NCI-H1930 (cell line): ENCODE measurements at regions not wholly inside any gene's neighbourhood (a gene's known extent, or its start where the extent isn't known, plus 50 kb on each side); places are given as distances from the start of the nearest gene placed in this dataset.

Experiments
- DNase-seq, 2 experiments: peaks; one replicate each; lab custom pipeline; 2025; lab: John Stamatoyannopoulos, UW

DNA sequence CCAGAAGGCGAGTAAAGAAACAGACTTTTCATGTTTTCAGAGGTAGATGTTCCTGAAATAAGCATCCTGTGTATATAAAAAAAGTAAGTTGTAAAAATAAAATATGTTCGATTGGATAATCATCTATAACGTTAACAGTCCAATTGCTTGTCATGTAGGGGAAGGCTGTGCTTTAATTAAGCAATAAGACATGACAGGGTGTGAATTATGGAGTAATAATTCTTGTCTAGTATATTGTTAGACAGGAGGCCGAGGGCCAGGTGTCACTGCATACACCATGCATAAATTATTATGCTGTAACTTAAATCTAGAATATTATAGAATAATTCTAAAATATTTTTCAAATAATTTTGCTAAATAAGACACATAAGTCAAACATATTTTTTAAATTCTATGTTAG, 494.6 kb upstream of the TENM3 start:
- DNase-seq: no peak

DNA sequence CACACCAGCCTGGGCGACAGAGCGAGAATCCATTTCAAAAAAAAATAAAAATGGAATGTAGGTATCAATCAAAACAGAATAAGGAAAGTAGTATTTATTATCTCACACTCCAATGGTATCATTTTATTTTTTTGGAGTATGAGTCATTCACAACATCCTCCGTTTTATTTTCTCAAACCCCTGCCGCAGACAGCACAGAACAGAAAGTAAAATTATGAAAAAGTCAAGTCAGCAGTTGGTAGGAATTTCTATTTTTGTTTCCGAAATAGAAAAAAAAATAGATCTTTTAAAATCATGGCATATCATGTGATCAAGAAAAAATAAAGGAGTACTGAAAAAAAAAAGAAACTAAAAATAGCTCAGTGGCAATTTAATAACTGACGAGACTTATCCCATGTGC, 490.7 kb upstream of the TENM3 start:
- DNase-seq: no peak

DNA sequence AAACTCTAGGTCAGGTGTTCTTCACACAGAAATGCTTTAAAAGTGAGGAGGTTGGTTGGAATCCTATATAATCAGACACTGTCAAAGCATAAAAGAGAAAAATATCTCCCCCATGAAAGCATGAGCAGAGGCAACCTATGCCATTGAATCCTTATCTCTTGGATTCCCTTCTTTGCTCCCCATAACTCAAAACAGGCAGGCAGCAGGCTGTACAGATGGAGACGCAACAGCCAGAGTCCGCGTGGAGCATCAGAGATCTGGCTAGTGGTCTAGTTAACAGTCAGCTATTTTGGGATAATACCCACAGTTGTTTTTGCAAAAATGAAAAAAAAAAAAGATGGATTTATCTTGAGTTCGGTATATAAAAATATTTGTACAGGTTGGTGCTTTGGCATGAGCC, 490.0 kb upstream of the TENM3 start:
- no peak for DNase-seq

DNA sequence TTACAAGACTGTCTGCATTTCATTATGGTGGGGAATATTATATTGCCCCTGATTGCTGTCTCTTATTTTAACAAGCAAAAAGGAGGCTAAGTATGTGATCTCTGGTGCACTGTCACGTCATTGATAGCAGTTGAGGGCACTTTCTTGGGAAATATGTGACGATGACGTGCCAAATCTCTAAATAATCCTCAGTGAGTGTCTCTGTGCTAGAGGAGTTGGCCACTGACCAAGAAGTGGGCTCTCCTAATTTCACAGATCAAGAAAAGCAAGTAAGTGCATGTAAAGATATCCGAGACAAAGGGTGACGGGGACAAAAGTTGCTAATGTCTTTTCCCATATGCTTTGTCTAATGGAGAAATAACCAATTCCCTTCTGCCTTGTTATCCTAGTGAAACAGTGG, 487.4 kb upstream of the TENM3 start:
- DNase-seq: no peak

DNA sequence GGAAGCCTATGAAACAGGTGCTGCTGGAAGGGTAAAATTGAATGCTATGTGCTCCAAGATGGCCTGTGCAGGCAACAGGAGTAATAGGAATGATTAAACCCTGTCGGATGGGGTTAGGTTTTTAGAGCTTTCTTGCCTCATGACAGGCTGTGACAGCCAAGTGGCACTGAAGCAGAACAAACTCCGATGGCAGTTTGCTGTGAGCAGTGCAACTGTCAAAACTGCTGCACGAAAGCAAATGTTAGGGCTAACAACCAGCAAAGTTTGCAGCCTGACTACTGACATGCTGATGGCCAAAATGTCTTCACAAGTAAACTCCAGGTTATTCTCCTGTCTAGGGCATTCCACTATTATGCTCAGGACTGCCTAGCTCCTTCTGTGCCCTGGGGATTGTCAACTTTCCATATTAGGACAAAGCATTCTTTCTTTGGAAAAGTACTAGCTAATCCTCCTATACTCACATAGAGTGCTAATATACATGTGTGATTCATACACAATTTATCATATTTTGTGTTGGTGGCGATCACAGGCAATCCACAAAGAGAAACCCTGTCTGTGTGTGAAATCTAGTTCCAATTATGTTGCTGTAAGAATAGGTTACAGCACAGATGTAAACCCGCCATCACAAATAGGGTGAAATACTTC, 486.6 kb upstream of the TENM3 start:
- no peak for DNase-seq

DNA sequence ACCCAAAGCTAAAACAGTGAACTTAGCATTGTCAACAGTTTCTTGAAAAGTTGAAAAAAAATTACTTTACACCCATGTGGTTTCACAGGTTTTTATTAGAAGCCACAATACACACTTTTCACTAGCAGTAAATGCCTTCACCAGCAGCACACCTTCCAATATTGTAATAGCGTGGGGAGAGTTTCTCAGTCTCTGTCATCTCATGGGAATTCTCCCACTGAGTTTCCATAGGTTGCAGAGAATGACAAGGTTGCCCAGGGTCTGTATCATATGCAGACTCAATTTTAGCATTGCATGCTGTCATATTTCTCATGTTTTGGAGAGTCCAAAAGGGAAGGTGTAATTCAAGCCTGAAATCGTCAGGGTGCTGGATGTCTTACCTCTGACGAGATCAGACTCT, 486.1 kb upstream of the TENM3 start:
- DNase-seq: no peak

DNA sequence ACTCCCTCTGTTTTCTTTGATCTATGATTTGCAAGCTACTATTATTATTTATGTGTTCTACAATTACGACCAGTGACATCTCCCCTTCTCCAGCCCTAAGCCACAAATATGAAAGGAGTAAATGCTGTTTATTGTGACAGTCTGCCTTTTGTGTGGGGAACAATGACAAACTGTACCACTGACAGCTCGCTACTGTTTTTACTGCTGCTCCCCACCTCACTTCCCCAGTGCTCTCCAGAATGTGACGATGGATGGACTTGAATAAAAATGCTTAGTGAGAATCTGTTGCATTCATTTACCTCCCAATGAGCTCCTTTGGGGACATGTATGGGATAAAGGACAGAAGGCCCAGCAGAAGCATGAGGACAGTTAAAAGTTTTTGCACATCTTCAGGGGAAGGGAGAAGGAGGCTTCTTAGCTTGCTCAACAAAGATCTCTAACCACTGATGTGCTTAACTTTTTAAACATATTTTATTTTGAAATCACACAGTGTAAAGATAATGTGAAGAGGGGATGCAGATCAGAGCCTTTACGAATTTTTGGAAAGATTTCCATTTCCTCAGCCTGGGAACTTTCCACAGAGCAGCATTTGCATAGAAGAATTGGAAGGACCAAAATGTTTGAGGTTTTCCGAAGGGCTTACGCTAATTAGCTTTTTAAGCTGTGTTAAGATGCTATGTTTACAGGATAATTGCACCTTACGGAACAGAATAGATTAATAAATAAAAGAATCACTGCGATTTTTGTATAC, 485.1 kb upstream of the TENM3 start:
- DNase-seq: no peak

DNA sequence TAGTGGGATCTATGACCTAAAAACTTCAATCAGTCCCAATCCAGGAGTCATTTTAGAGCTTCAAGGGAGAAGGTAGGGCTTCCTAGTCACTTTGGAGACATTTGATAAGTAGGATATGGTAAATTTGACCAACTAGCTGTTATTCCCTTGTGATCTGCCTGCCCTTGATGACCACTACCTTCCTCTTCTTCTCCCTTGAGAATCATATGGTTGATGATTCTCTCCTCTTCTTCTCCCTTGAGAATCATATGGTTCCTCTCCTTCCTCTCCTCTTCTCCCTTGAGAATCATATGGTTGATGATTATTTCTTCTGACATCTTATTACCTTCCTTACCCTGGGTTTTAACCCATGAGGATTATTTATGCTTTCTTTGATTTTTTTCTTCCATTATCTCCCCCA, 482.6 kb upstream of the TENM3 start:
- no peak for DNase-seq

DNA sequence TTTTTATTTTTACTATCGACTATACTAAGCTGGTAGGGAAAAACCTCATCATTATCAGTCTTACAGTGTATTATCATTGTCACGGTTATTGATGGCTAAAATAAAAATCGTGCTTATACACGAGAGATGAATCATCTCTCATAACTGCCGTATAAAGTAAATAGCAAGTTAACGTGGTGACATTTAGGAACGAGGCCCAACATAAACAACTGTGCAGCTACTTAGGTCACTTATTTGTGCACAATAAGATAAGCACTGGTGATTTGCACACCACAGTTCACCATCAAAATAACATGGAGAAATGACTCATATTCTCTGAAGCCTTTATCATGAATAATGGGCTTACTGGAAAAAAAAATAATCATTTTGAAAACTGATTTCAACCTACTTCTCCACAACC, 482.0 kb upstream of the TENM3 start:
- no peak for DNase-seq

DNA sequence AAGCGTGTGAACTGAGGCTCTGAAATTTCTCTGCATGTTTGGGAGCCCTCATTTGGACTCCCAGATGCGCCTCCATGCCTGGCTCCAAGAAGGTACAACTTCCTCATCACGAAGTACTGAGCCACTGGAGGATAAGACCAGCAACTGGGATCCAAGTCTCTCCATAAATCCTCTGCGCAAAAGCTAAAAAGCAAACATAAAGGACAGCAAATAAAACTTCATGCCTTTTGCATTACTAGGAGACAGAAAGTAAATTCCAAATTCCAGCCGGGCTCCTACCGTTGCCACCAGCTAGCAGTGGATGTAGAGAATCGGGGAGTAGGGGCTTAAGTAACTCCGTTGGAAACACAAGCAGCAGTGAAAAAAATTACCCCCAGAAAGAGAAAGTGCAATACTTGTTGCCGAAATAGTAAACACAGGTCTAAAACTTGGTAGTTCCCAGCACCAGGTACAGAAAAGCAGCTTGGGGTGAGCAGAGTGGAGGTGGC, 477.1 kb upstream of the TENM3 start:
- DNase-seq: no peak

DNA sequence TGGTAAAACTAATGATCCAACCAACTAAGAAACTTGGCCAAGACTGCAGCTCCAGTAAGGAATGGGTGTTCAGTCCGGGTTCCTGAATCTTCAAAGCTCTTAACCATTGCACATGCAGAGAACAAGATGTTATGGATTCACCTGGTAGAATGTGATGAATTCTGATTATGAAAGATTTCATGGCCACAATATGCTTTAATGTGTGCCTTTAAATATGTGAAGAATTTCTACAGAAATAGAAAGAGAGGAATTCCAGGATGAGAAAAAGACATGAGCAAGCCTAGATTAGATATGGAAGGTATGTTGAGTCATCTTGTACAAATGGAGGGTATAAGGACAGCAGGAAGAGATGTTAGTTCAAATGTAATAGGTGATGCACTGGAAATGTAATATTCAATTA, 472.2 kb upstream of the TENM3 start:
- DNase-seq: no peak

DNA sequence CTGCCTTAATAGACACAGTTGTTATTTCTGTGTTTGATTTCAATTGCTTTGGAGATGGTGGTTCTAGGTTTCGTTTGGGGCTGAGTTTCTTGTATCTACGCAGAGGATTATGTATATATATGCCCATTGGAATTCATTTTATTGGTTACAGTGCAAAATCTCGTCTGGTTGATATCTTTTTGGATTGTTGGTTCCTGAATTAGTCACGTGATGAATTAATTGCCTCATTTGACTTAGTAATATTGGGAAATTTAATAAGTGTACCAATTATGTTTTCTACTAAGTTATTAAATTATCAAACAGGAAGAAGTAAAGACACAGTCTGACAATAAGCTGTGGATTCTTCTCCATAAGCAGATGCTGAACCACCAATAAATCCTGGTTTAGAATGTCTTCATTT, 467.9 kb upstream of the TENM3 start:
- no peak for DNase-seq

DNA sequence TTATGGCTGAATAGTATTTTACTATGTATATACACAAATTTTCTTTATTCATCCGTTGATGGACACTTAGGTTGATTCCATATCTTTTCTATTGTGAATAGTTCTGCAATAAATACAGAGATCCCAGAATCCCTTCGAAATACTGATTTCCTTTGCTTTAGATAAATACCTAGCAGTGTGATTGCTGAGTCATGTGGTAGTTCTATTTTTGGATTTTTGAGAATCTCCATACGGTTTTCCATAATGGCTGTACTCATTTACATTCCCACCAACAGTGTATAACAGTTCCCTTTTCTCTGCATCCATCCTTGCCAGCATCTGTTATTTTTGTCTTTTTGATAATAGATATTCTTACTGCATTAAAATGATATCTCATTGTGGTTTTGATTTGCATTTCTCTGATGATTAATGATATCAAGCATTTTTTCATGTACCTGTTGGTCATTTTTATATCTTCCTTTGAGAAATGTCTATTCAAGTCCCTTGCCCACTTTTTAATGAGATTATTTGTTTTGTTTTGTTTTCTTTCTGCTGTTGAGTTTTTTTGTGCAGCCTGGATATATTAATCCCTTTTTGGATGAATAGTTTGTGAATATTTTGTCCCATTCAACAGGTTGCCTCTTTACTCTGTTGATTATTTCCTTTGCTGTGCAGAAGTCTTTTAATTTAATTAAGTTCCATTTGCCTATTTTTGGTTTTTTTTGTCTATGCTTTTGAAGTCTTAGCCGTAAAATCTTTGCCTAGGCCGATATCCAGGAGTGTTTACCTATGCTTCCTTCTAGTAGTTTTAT, 466.7 kb upstream of the TENM3 start:
- DNase-seq: no peak

DNA sequence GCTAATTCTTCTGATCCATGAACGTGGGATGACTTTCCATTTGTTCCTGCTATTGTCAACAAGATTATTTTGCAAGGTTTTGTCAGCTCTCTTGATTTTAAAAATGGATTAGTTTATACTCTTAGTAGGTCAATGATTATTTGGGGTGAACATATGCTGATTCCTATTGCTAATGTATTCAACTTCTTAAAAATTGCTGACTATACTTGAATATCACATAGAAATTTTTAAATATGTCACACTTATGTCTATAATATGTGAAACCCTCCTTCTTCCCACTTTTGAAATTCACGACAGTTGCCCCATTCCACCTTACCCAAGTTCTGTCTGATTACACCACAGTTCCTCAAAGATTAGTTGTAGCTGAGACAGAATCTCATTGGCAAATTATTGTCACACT, 465.7 kb upstream of the TENM3 start:
- DNase-seq: no peak

DNA sequence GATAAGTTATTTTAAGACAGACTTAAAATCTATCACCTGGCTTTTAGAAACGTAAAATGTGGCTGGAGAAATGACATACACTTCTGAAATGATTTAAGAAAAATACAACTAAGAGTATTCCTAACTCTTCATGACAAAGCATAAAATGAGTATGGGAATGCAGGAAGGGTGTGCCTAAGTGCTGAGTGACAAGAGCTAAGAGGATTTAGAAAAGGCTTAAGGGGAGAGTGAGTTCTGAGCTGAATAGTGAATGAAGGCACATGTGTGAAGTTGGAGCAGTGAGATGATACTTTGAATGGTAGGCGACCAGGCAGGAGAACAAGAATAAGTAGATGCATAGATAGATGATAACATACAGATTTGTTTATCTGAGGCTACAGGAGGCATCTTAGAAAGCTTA, 458.3 kb upstream of the TENM3 start:
- no peak for DNase-seq

DNA sequence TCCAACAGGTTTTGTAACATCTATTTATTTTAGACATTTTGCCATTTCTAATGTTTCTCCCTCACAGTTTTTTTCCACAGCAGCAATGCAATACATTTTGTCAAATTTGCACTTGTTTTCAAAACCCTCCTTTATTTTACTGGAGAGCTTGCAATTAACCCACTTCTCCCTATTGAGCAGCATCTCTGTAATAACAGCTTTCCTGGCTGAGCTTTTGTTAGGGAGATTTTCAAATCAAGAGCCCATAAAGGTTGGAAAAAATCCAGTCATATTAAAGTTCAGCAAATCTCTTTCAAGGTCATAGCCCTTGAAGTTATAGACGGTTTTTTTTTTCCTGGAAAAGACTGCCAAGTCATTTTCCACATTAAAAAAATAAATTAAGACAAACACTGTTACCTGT, 450.6 kb upstream of the TENM3 start:
- DNase-seq: no peak

DNA sequence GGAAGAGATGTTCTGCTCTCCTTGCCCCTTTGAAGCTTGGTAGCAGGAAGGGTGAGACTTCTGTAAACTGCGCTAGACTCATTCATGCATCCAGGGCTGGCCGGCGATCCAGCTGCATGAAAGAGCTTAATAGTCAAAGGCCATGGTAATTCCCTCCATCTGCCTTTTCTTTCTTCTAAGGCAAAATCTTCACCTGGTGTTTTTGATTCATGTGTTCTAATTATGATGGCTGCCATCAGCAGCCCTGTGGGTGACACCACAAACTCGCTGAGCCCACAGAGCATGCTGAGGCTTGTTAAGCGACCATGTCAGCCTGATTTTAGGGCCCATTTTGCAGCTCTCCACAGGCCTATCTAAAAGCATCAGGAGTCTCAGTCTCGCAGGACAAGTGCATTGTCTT, 450.1 kb upstream of the TENM3 start:
- peak; percentile 69 to 72 for DNase-seq

DNA sequence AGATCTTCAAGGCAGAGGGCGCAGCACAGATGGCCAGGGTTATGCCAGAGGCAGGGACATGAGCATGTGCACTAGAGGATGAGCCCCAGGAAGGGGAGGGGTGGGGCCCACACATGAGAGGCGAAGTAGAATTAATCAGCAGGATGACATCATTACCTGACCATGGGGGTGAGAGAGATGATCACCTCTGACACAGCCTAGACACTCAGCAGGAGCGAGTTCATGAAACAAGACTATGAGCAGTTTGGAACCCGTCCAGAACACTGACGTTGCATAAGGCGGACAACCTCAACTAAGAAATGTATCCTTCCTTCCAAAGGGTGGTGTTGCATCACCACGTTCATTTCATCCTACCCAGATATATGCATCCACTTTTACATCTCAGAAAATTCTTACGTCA, 446.7 kb upstream of the TENM3 start:
- no peak for DNase-seq

DNA sequence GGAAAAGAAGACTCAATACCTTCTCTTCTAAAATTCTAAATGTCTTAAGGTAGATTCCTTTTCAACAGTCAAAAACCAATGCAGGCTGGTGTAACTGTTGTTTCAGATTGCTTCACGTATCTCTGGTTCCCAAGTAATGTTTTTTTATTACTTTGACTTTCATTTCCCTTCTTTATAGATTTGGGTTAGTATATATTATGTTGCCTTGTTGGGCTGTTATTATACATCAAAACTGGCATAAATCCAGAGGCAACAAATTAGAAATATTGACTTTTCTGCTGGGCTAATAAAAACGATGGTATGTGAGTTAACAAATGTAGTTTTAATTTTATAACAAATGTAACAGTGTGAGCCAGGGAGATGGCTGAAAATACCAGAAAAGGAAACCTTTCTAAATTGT, 444.7 kb upstream of the TENM3 start:
- no peak for DNase-seq

DNA sequence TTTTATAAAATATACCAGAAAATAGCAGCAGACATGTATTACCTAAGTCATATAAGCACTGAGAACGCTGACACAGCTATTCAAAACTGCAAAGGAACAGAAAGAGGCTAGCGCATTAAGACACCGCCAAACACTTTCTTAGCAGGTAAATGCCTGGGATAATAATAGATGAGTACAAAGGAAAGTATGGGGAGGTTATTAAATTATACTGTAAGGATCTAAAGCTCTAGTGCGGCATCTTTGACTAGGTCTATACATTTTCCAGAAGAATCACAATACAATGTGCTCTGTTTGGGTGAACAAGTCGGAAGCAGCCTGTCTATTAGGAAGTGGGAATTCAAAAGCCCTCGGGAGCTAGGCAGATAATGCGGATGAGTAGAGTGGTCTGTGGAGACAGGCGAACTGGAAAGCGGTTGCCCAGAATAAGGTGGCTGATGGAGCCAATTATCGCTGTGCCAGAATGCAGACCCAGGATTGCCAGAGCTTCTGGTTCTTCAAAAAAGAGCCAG, 443.6 kb upstream of the TENM3 start:
- no peak for DNase-seq

DNA sequence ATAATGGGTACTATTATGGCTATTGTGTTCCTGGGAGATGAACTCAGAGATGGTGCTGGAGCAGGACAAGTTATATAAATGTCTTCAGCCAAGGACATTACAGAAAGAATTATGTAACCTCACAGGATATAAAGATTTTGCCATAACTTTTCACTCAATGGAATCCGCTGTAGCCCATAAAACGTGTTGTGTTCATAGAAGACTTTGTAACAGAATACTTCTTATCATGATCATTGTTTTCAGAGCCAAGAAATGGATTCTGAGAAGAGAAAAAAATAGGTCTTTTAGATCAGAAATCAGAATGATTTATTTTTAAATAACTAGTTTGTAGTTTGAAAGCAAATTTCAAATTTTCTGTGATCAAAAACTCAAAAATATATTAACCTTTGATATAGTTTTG, 441.0 kb upstream of the TENM3 start:
- DNase-seq: no peak

DNA sequence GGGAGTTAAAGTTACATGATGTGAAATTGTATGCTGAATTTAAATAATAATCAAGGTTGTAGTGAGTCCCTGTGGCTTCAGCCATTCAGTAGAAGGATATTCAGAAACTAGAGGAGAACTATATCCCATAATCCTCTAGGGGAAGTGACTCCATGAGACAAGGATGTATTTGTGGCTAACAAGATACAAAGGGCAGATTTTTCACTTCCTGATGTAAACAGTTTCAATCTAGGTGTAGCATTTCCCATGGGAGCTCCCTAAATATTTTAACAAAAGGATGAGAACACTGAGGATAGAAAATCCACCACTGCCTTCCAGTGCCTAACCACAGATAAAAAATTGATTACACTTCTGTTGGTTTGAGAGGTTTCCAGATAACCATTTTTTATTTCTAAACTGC, 435.4 kb upstream of the TENM3 start:
- DNase-seq: no peak

DNA sequence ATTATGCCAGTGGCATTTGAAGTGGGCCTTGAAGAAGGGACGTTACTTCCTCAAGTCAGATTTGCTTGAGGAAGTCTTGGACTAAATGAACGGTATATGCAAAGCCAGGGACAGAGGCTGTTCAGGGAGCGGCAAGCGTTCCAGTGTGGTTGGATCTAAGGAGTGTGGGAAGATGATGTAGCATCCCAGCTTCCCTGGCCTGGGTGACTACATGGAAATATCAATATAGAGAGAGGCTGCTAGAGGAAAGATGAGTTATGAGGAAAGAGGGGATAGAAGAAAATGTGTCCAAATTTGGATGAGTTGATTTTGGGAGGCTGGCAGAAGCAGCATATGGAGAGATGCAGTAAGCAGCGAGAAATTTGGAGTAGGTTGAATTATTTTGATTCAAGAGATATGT, 432.5 kb upstream of the TENM3 start:
- DNase-seq: no peak
